ENCODE measurements at regions not wholly inside any gene's neighbourhood (a gene's known extent, or its start where the extent isn't known, plus 50 kb on each side); places are given as distances from the start of the nearest gene placed in this dataset.
A peak's percentile ranks its signal among the peaks of the same experiment; 100 is the strongest.

DNA sequence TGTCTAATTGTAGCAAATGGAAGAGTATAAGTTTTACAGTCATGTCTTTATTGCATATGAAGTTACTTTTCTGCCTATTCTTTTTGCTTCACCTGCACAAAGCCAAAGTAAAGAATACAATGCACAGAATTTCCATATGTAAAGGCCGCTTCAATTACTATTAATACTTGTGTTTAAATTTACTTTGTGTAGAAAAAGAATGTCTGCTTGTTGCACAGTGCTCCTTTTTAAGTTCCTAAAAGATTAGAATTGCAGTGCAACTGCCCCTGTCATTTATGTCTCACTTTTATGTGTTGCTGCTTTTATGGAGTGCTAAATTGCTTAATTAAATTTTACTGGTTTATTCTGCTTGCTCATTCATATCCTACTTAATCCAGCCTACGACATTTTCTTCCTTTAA is 830.5 kb downstream of the PDHA2 start:
- DNase-seq (ENCODE audit: low read depth) = no peak

DNA sequence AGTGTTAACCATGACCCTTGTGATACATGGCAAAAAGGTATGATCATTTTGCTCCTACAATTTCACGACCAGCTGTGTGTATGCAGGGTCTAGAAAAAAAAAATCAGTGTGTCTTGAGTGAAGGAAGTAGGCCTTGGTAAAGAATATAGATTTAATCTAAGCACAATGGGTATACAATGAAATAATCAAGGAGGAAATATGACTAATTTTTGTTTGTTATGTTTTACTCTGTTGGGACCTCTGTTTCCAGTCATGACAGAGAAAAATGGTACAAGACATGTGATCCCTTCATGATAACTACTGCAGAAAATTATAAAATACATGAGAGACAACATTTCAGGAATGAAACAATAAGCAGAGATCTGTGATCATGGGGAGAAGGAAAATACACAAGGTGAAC is 835.5 kb downstream of the PDHA2 start:
- no peak for DNase-seq (ENCODE audit: low read depth)

DNA sequence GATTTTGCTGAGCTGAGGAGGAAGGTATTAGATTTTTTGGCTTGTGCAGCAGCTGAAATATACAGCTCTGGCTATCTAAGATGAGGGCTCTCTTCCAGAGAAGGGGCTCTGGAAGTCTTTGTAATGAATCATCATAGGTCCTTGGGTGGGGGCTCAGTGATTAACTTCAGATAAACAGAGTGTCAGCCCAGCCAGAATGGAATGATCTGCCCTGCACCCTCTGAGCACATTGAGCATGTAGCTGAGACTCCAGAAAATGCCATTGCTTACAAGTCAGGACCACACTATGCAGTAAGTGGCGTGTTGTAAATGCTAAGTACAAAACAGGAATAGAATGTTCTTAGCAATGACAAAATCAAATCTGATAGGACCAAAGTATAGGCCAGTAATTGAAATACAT is 836.0 kb downstream of the PDHA2 start:
- peak; percentile 43 for DNase-seq (ENCODE audit: low read depth)

DNA sequence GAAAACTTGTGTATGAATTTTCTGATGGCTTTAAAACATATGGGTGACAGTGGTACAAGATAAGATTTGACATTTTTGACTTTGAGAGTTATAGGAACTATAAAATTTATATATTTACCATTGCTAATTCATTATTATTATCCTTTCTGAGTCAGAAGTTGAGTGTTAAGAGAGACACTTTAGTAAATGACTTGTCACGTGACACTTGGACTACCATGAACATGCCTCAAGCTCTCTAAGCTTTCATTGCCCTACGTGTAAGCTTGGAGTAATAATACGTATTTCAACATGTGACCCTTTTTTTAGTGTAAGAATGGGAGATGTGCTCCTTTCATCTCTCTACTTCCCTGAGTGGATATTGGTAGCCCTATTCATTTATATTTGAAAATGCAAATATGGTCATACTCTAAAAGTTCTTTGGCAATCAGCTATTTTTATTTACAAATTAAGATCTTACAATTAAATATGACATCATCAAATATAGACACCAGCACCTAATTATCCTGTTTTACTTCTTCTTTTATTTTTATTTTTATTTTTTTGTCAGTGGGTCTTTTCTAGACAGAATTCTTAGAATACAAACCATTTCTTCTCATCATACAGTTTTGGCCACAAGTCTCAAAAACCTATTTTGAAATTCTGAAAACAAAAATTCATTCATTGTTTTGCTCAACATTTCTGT is 837.0 kb downstream of the PDHA2 start:
- DNase-seq (ENCODE audit: low read depth) = no peak

DNA sequence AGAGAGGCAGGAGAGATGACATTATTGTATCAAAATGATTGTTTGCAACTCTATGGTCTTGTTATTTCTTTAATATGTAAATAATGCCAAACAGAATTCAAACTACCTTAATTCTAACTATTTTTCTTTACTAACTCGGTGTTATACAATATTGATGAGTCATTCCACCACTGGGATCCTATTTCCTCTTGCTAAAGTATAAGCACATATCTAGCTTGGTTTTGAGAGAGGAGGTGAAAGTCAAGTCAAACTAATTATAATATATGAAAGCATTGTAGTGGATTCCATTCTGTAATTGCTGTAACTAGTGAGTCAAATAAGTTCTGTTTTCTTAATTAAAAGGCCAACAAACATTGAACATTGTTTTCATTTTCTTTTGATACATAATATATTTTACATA is 837.6 kb downstream of the PDHA2 start:
- peak; percentile 52 for DNase-seq (ENCODE audit: low read depth)

DNA sequence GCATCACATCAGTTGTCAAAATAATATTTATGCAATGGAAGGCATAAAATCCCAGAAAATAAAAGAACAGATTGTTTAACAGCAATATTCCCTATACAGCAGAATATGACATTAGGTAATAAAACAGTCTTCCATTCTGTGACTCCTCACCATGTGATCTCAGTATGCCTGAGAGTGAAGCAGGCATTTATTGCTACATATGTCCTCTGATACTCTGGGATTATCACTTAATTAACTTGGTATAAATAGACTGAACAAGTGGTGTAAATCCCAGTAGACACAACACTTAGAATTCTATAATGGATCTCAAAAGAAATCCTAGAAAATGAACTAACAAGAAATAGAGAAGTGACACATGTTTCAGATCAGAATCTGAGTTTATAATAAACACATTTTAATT is 841.3 kb downstream of the PDHA2 start:
- DNase-seq (ENCODE audit: low read depth) = no peak

DNA sequence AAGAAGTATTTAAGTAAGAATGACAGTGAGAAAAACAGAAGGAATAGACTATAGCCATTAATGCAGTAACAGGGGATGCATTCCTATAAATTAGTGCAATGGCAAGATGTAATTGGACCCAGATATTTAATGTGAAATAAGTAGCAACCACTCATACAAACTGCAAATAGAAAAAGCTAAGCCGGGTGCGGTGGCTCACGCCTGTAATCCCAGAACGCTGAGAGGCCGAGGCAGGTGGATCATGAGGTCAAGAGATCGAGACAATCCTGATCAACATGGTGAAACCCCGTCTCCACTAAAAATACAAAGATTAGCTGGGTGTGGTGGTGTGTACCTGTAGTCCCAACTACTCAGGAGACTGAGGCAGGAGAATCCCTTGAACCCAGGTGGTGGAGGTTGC is 845.8 kb downstream of the PDHA2 start:
- no peak for DNase-seq (ENCODE audit: low read depth)

DNA sequence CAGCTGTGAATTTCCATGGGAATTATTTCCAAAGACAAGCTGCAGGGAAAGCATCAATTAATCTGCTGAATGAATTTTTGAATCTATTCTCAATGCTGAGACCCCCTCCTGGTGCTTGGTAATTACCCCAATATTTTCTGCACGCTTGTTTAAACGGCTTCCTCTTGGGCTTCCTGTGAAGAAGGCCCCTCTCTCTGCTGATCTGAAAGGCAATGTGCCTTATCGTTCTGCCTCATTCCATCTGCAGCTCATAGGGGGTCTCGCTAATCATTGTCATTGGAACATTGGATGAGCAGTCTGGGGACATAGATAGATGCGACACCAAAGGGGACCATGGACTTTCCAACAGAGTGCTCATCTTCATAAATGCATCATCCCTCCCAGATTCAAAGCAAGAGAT is 851.6 kb downstream of the PDHA2 start:
- DNase-seq (ENCODE audit: low read depth) = no peak

DNA sequence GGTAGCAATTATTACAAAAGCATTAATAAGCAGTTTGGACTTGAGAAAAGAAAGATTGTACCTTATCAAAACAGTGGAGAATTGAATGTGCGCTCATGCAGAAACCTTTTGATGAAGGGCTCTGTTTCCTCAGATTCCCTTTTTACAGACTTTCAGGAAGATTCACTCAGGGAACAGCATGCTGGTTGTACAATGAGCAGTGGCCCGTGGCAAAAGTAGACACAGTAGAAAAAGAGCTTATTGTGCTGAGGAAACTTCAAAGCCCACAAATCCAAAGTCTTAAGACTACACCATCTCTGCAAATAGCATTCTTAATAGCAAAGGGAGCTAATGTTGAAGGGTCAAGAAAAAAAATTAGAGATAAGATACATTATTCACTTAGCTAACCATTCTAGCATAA is 858.9 kb downstream of the PDHA2 start:
- no peak for DNase-seq (ENCODE audit: low read depth)

DNA sequence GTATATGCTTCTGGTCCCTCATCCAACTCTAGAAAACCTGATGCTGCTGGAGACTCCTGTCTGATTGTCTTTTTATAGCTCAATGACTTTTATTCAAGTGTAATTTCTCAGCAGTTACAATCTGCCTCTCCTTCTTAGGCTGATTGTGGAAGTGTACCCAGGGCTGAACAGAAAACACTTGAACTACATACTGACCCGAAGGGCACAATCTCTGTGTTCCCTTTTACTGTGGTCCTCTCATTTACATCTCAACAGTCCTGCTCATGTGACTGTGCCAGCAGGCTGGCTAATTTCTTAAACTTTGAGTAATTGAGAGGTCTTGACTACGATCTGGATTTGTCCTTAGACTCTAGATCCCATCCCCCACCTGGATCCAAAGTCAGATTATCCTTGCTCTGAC is 863.4 kb downstream of the PDHA2 start:
- no peak for DNase-seq (ENCODE audit: low read depth)

DNA sequence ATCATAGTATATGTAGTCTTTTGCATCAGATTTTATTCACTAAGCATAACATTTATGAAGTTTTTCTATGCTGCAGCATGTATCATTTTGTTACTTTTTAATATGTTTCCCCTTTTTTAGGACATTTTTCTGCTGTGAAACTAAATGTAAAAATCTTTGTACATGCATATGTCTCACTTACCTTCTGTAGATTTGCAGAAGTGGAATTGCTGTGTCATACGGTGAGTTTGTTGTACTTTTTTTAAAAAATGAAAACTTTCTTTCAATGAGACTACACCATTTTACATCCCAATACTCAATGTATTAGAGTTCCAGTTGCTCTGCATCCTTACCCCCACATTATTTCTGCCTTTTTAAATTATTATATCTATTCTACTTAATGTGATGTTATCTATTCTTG is 868.9 kb downstream of the PDHA2 start:
- DNase-seq (ENCODE audit: low read depth) = no peak

DNA sequence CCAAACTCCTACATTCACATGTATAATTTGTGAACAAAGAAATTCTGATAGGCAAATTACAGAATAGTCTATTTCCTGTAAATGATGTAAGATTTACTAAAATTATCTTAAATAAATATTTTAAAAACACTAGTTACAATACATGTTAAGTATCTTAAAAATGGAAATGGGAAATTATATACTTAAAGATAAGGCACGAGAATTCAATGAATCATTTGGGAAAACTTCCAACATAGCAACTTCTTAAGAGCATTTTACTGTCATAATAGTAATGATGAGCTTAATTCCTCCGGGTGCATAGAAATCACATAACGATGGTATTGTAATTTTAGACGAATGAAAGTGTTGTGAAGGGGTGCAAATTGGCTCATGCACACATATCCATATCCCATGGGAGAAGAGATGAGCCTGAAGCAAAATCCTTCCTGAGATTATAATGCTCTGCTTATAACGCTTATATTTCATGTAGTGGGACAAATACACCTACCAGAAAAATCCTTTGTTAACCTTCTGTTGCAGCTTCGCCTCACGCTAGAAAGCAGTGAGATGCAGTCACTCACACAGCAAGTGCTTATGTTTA is 873.5 kb downstream of the PDHA2 start:
- no peak for DNase-seq (ENCODE audit: low read depth)

DNA sequence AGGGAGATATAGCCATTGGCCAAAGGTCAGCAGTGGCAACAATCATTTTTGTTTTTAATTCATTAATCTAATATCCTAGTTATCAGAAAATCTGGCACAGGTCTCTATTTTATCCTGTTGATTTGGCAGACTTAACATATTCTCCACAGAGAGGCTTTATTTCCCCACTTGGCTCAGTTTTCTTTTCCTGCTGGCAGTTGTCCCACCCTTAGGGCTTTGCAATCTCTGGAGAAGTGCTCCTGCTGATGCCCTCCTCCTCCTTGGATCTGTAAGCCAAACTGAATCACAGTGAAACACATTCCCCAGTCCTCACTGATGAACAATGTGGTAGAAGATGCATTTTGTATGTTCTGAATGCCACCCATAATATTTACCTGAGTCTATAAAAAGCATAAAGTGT is 889.7 kb downstream of the PDHA2 start:
- no peak for DNase-seq (ENCODE audit: low read depth)

DNA sequence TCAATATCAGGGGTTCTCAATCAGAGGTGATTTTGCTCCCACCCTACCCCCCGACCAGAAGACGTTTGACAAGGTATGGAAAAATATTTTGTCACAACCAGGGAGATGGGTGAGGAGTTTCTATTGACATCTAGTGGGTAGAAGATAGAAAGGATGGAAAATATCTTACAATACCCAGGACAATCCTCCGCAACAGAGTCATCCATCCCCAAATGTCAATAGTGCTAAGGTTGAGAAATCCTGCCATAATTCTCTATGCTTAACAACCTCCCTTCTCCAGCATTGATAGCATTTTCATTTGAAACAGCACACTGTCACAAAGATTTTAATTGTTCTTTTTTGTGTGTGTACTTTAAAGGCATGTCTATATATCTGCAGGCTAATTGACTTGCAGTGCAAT is 890.5 kb downstream of the PDHA2 start:
- no peak for DNase-seq (ENCODE audit: low read depth)

DNA sequence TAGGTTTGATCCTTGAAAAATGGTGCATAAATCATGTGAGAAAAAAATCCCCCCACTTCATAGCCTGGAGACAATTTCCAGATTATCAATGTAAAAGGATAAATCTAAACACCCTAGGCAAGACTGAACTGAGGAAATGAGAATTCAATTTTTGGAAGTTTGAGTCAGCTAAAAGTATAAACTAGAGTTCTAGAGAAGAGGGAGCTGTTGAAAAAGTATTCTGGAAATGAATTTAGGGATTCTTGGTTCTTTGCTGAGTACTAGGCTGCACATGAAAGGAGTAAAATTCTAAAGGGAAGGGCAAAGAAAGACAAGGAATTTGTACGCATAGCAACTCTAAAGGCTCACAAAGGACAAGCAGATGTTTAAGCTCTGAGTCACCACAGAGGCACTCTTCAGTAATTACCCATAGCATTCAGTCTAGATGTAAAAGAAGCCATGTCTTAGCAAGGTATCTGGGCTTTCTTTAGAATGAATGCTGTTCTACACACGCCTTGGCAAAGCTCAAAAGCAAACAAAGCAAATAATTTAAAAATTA is 896.5 kb downstream of the PDHA2 start:
- peak; percentile 84 for DNase-seq (ENCODE audit: low read depth)

DNA sequence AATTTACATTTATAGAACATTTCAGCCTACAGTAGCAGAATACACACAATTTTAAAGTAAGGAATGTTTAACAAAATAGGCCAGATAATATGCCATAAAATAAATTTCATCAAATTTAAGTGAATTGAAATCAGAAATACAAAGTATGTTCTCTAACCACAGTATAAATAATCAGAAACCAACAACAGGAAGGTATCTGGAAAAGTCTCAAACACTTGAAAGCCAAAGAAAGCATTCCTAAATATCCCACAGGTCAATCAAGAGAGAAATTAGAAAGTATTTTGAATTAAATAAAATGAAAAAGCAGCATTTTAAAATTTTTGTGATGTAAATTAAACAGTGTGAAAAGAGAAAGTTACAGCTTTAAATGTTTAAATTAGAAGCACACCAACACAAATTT is 899.2 kb downstream of the PDHA2 start:
- DNase-seq (ENCODE audit: low read depth) = no peak

DNA sequence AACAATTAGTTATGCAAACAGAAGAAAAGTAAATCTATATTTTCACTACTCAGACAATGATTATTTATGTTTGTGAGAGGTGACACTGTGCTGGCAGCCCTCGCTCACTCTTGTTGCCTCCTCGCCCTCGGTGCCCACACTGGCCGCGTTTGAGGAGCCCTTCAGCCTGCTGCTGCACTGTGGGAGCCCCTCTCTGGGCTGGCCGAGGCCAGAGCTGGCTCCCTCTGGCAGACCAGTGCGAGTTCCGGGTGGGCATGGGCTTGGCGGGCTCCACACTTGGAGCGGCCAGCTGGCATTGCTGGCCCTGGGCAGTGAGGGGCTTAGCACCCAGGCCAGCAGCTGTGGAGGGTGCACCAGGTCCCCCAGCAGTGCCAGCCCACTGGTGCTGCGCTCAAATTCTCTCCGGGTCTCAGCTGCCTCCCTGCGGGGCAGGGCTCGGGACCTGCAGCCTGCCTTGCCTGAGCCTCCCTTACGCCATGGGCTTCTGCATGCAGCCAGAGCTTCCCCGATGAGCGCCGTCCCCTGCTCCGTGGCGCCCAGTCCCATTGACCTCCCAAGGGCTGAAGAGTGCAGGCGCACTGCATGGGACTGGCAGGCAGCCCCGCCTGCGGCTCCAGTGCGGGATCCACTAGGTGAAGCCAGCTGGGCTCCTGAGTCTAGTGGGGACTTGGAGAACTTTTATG is 902.6 kb downstream of the PDHA2 start:
- DNase-seq (ENCODE audit: low read depth) = no peak

DNA sequence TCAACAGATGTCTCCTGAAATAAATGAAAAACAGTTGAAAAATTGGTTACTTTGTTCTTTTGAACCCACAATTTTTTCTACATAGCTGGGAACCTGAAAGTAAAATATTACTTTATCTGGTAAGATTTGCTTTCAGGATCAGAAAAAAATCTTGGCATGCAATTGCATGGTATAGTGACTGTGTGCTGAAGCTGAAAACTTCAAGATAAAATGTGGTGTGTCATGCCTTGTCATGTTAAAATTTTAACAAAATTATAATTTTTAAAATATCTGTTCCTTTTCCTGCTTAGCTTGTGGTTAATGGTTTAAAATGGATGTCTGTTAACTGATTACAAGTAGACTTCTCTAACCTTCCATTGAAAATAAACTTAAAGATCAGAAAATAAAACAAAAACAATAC is 904.8 kb downstream of the PDHA2 start:
- DNase-seq (ENCODE audit: low read depth) = no peak

DNA sequence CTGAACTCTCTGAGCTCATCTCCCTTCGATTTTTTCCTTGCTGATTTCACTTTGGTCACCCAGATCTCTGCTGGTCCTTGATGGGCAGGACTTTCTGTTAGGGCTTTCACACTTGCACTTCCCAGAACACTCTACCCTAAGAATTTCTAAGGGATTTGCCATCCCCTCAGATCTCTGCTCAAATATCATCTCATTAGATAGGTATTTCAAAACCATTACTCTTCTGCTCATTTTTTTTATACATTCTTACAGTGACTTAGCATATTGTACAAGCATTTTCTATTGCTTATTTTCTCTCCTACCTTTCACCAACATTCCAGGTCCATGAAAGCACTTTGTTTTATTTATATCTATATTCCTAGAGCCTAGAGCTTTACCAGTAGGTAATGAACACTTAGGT is 913.3 kb downstream of the PDHA2 start:
- no peak for DNase-seq (ENCODE audit: low read depth)

DNA sequence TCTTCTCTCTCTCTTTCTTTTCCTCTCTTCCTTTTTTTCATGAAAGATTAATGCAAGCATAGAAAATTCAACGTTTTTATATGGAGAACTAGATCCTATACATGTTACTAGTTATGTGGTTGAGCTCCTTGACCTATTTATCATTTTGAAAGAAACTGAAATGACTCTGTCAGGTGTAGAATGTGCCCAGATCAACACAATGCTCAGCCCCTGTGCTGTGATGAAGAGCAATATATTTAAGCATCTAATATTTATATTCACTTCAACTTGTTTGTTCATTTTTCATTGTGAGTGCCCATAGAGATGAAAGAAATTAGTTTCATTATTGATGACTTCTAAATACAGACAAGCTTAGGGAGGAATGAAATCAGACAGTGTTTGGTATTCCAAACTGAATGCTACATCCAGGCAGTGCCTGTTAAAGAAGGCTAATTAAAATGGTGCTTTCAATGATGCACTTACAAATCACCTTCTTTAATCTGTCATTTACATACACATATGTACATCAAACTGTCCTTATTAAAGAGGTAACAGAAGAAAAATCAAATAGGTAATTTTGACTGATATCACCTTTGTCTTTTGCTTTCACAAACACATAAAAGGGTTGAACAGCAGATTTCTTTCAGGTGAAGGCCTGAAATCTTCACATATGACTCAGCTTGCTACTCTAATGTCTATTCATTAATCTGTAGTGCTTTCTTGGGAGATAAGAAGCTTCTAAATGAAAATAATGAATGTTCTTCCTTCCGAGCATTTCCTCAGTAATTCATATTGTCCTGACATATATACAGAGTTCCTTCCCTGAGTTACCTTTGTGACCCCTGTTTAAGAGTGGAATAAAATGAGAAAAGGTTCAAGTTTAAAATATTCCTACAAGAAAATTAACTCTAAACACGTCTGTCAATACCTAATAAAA is 915.9 kb downstream of the PDHA2 start:
- no peak for DNase-seq (ENCODE audit: low read depth)

DNA sequence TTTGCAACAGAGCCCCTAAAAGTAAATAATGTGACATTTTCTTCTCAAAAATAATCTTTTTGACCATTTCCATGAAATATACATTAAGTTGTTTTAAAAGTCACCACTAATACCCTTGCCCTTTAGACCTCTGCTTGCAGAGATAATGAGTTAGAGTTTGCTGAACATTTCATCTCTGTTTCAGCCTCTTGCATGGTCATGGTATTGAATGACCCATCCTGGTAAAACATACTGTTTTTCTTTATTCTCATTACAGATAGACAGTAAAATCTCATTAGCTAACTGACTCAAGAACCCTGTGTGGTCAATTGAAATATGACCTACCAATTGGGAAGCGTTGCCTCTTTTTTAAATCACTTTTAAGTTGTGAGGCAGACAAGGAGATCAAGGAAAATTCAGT is 916.7 kb downstream of the PDHA2 start:
- no peak for DNase-seq (ENCODE audit: low read depth)

DNA sequence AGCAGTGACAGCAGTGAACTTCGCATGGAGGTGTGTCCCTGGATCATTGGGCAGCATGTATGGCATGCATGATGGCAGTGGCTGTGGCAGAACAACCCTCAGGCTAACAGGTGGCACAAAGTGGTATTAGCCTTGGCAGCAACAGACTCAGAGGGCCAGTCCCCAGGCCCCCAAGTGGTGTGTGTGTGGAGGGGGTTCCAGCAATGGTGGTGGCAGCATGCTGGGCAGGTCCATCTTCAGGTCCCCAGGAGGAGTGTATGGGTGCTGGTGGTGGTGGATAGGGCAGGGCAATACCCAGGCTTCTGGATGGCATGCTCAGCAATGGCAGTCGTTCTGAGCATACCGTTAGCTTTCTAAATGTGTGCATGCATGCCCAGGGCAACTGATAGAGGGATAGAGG is 923.7 kb downstream of the PDHA2 start:
- no peak for DNase-seq (ENCODE audit: low read depth)
